Right lobe of liver (tissue), 6 donors: ENCODE measurements at regions not wholly inside any gene's neighbourhood (a gene's known extent, or its start where the extent isn't known, plus 50 kb on each side); places are given as distances from the start of the nearest gene placed in this dataset.
A peak's percentile ranks its signal among the peaks of the same experiment; 100 is the strongest.

Source experiments
- ATAC-seq, 4 donors: fragments of 200-7000 bp; cut with Tn5 transposase; one replicate each; pipeline ENCODE4 v1.9.1; 2020; ENCODE audit warnings: mild to moderate bottlenecking in 4 of 4, moderate library complexity in 4 of 4
- DNase-seq, 3 donors: peaks; one replicate each; pipeline ENCODE4 v3.0.0-alpha.2; 2020
- H3K27ac ChIP-seq, 3 donors: fragments of 200-600 bp; one replicate each; pipeline ENCODE4 v1.8.0; 2022
- H3K27me3 ChIP-seq, 2 donors: fragments of 200-600 bp; one replicate each; pipeline ENCODE4 v1.8.0; 2022
- H3K36me3 ChIP-seq, 4 donors: fragments of 200-600 bp; sonication (generic) in 1 of 4; one replicate each; pipeline versions ENCODE4 v1.5.1 to v1.8.0; 2017 to 2022; ENCODE audit warnings: control low read depth in 1 of 4
- H3K4me1 ChIP-seq, 4 donors: fragments of 200-600 bp; sonication (generic) in 1 of 4; one replicate each; pipeline versions ENCODE4 v1.5.1 to v1.8.0; 2017 to 2022; ENCODE audit warnings: control low read depth in 1 of 4
- H3K4me3 ChIP-seq, 3 donors: fragments of 200-600 bp; one replicate each; pipeline ENCODE4 v1.8.0; 2022
- H3K9me3 ChIP-seq, 4 donors: fragments of 200-600 bp; sonication (generic) in 1 of 4; one replicate each; pipeline versions ENCODE4 v1.5.1 to v1.8.0; 2017 to 2022; ENCODE audit warnings: control low read depth in 1 of 4
- POLR2A ChIP-seq: fragments of 450-650 bp; IDR thresholded peaks from one replicate; pipeline ENCODE4 v1.6.1; 2017; ENCODE audit warnings: antibody characterized with exemption, mild to moderate bottlenecking
- WGBS: methylation state at CpG from one replicate; pipeline ENCODE4 v1.1.6; 2018; ENCODE audit warnings: low coverage, low lambda C conversion rate; ENCODE audit not compliant: insufficient coverage; ENCODE audit errors: missing lambda C conversion rate; 5-methylcytosine and 5-hydroxymethylcytosine counted together
- intact Hi-C, 2 donors: fragments of 100-400 bp; cut with DNase I; formaldehyde crosslinking; loops; one replicate each; pipeline versions ENCODE4 v1.11.2 to v1.14.1; 2022
- TF ChIP-seq, protein P1 (sequence below), 4 donors: fragments of 200-600 bp in 3 of 4; fragments of 450-650 bp in 1 of 4; IDR thresholded peaks; one replicate each; pipeline versions ENCODE4 v1.5.1 to v1.8.0; 2016 to 2022; ENCODE audit warnings: antibody characterized with exemption in 4 of 4, mild to moderate bottlenecking in 2 of 4
- donor health status: DM: no; HTN: yes; CAD: no.
- donor health status: DM: no; HTN: no; CAD: no.
- donor health status: DM: no; HTN: no; CAD: no.
- donor health status: DM: no; HTN: yes; CAD: no.
- donor health status: DM: no; HTN: yes; CAD: no.

- 81% methylated on average over 2 of the region's 2 CpGs for WGBS
Observed at GRCh38 chr5:68478301-68479095, 262.9 kb downstream of the PIK3R1 start.

DNA sequence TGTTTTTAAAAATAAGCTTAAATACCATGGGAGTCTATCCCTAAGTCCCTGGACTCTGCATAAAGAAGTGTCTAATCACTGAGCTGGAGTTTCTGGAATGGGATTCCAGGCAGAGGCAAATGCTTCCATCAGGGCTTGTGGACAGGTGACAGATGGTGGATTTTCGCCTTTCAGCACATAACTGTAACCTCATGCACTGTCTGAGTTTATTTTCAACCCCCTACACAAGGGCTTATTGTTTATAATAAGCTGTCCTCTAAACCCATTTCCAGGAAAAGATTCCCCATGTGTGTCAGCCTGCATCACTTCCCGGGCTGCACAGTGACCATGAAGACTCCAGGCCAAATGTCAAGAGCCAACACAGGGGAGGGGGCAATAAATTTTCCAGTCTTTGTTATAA lies 264.0 kb downstream of the PIK3R1 start:
- no peaks in the 10 kb centered on the region for H3K9me3 ChIP-seq
- intact Hi-C loops, result no loop called here
- H3K4me3 ChIP-seq, result no peak overlapping the region
- no peaks in the 10 kb centered on the region for H3K27me3 ChIP-seq
- 69% methylated on average over 2 of the region's 2 CpGs for WGBS
- no peaks in the 10 kb centered on the region for H3K36me3 ChIP-seq
- ATAC-seq (no peak), DNase-seq (no peak)
- no peak for TF ChIP-seq POLR2A
- TF ChIP-seq, protein P1, sequence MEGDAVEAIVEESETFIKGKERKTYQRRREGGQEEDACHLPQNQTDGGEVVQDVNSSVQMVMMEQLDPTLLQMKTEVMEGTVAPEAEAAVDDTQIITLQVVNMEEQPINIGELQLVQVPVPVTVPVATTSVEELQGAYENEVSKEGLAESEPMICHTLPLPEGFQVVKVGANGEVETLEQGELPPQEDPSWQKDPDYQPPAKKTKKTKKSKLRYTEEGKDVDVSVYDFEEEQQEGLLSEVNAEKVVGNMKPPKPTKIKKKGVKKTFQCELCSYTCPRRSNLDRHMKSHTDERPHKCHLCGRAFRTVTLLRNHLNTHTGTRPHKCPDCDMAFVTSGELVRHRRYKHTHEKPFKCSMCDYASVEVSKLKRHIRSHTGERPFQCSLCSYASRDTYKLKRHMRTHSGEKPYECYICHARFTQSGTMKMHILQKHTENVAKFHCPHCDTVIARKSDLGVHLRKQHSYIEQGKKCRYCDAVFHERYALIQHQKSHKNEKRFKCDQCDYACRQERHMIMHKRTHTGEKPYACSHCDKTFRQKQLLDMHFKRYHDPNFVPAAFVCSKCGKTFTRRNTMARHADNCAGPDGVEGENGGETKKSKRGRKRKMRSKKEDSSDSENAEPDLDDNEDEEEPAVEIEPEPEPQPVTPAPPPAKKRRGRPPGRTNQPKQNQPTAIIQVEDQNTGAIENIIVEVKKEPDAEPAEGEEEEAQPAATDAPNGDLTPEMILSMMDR (IDR thresholded peaks at IDR 0.05), result no peak
- H3K27ac ChIP-seq, result no peak overlapping the region
- H3K4me1 ChIP-seq, result no peaks in the 10 kb centered on the region

More at GRCh38 chr5:68478301-68479095, 262.9 kb downstream of the PIK3R1 start:
- Histone ChIP-seq H3K9me3 (no peaks in the 10 kb centered on the region), H3K4me1 (no peaks in the 10 kb centered on the region), H3K4me3 (no peak overlapping the region), H3K27me3 (no peaks in the 10 kb centered on the region), H3K36me3 (no peaks in the 10 kb centered on the region), H3K27ac (no peak overlapping the region)
- peak in 2 of 4 donors; percentile 14 to 17 for ATAC-seq
- DNase-seq, result no peak
- TF ChIP-seq, protein P1 (IDR thresholded peaks at IDR 0.05), result no peak
- no peak for TF ChIP-seq POLR2A
- intact Hi-C loops, result no loop called here

- H3K27me3 ChIP-seq, result no peaks in the 10 kb centered on the region
- no peak for TF ChIP-seq POLR2A
- TF ChIP-seq, protein P1 (IDR thresholded peaks at IDR 0.05), result no peak
- no peaks in the 10 kb centered on the region for H3K36me3 ChIP-seq
- H3K9me3 ChIP-seq, result no peaks in the 10 kb centered on the region
- no peak overlapping the region for H3K27ac ChIP-seq
- no peaks in the 10 kb centered on the region for H3K4me1 ChIP-seq
- no peak overlapping the region for H3K4me3 ChIP-seq
- WGBS, result 93% methylated on average over 4 of the region's 4 CpGs
- intact Hi-C loops, result loop anchor here in 1 of 2 donors (10.0 kb wide), 1 partner anchor 64 kb away; no protein-coding TSS in a partner anchor
- DNase-seq (no peak), ATAC-seq (no peak)
Observed at GRCh38 chr5:68480335-68480940, 264.9 kb downstream of the PIK3R1 start.

GRCh38 chr5:68482199-68482598 lies 266.6 kb downstream of the PIK3R1 start:
- Histone ChIP-seq H3K36me3 (no peaks in the 10 kb centered on the region), H3K27me3 (no peaks in the 10 kb centered on the region), H3K4me3 (no peak overlapping the region), H3K9me3 (no peaks in the 10 kb centered on the region), H3K27ac (no peak overlapping the region), H3K4me1 (no peaks in the 10 kb centered on the region)
- intact Hi-C loops, result loop anchor here in 1 of 2 donors (10.0 kb wide), 1 partner anchor 63 kb away; no protein-coding TSS in a partner anchor
- TF ChIP-seq POLR2A, result no peak
- ATAC-seq, result no peak
- DNase-seq, result no peak
- 66% methylated on average over 2 of the region's 2 CpGs for WGBS
